H1 (cell line): ENCODE measurements at regions not wholly inside any gene's neighbourhood (a gene's known extent, or its start where the extent isn't known, plus 50 kb on each side); places are given as distances from the start of the nearest gene placed in this dataset.

ENCODE experiments used
- ATF3 ChIP-seq: IDR thresholded peaks from 2 replicates; pipeline ENCODE4 v1.6.1; 2011; ENCODE audit warnings: low read depth, mild to moderate bottlenecking, low read length; ENCODE audit not compliant: insufficient read depth
- CREB1 ChIP-seq: IDR thresholded peaks from 2 replicates; pipeline ENCODE4 v1.6.1; 2012; ENCODE audit warnings: inconsistent platforms
- CTCF ChIP-seq, 3 experiments: IDR thresholded peaks; 1 replicate in 2 of 3; 2 replicates in 1 of 3; pipeline versions ENCODE4 v1.5.1 to v1.6.1; 2011; ENCODE audit warnings: low read length in 3 of 3, mild to moderate bottlenecking in 3 of 3, inconsistent platforms in 2 of 3, low read depth in 1 of 3, moderate library complexity in 1 of 3; ENCODE audit not compliant: insufficient read depth in 1 of 3; ENCODE audit errors: control extremely low read depth in 1 of 3
- EGR1 ChIP-seq: IDR thresholded peaks from 2 replicates; pipeline ENCODE4 v1.6.1; 2011; ENCODE audit warnings: low read depth, low read length, borderline replicate concordance
- KDM1A ChIP-seq: fragments of 200-600, 300-600 bp; sonication (generic); IDR thresholded peaks from 2 replicates; pipeline ENCODE4 v1.7.1; 2016; ENCODE audit warnings: mild to moderate bottlenecking, low read length, borderline replicate concordance
- KDM4A ChIP-seq: IDR thresholded peaks from one replicate; pipeline ENCODE4 v1.7.1; 2012; ENCODE audit warnings: low read depth, mild to moderate bottlenecking, moderate library complexity, low read length, inconsistent platforms; ENCODE audit not compliant: severe bottlenecking
- POLR2A ChIP-seq, 2 experiments: IDR thresholded peaks; 1 replicate in 1 of 2; 2 replicates in 1 of 2; pipeline ENCODE4 v1.6.1; 2011; ENCODE audit warnings: low read depth in 2 of 2, low read length in 2 of 2, mild to moderate bottlenecking in 2 of 2; ENCODE audit errors: control extremely low read depth in 1 of 2
- SIN3A ChIP-seq, 2 experiments: IDR thresholded peaks in 1 of 2; conservative IDR thresholded peaks in 1 of 2; 2 replicates each; pipeline ENCODE4 v1.6.1; 2011 to 2012; ENCODE audit warnings: low read length in 2 of 2, improper control_type of control experiment in 1 of 2, low read depth in 1 of 2, mild to moderate bottlenecking in 1 of 2

- TF ChIP-seq KDM1A: no peak
- TF ChIP-seq CTCF (IDR thresholded peaks at IDR 0.05; ENCODE audit: control extremely low read depth in 1 of 3, insufficient read depth in 1 of 3, low read depth in 1 of 3, low read length in 3 of 3): no peak
- TF ChIP-seq CREB1: no peak
- no peak for TF ChIP-seq SIN3A (conservative IDR thresholded peaks at IDR 0.05 in 1 of 2, IDR thresholded peaks at IDR 0.05 in 1 of 2; ENCODE audit: low read depth in 1 of 2, low read length in 2 of 2)
- TF ChIP-seq POLR2A (IDR thresholded peaks at IDR 0.05; ENCODE audit: control extremely low read depth in 1 of 2, low read depth in 2 of 2, low read length in 2 of 2): no peak
- no peak for TF ChIP-seq KDM4A
- TF ChIP-seq EGR1: no peak
- TF ChIP-seq ATF3: no peak
Observed at GRCh38 chr20:21574443-21574842, 60.6 kb upstream of the NKX2-2 start.
